ENCODE measurements at regions not wholly inside any gene's neighbourhood (a gene's known extent, or its start where the extent isn't known, plus 50 kb on each side); places are given as distances from the start of the nearest gene placed in this dataset.

DNA sequence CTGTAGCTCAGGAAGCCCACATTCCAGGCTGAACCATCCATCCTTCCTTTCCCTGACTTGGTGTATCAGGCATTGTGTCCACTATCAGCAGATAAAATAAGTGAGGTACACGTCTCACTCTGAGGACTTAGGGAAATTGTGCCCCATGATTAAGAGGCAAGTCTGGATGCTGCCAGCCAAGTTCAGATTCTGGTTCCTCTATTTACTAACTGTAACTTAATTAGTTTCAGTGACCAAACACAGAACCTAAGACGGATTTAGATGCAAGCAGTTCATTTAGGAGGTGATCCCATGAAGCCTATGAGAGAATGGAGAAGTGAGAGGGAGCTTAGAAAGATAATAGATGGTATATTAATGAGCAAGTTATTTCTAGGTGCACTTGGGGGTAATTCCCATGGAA lies 56.6 kb upstream of the PACRGL start:
- H3K36me3 ChIP-seq = no peaks in the 10 kb centered on the region
- DNase-seq (ENCODE audit: low spot score in 2 of 2) = no peak
- no peak for TF ChIP-seq EP300 (IDR thresholded peaks at IDR 0.05)
- TF ChIP-seq POLR2AphosphoS5 (IDR thresholded peaks at IDR 0.05) = no peak
- TF ChIP-seq POLR2A (IDR thresholded peaks at IDR 0.05) = no peak
- TF ChIP-seq, protein P1, sequence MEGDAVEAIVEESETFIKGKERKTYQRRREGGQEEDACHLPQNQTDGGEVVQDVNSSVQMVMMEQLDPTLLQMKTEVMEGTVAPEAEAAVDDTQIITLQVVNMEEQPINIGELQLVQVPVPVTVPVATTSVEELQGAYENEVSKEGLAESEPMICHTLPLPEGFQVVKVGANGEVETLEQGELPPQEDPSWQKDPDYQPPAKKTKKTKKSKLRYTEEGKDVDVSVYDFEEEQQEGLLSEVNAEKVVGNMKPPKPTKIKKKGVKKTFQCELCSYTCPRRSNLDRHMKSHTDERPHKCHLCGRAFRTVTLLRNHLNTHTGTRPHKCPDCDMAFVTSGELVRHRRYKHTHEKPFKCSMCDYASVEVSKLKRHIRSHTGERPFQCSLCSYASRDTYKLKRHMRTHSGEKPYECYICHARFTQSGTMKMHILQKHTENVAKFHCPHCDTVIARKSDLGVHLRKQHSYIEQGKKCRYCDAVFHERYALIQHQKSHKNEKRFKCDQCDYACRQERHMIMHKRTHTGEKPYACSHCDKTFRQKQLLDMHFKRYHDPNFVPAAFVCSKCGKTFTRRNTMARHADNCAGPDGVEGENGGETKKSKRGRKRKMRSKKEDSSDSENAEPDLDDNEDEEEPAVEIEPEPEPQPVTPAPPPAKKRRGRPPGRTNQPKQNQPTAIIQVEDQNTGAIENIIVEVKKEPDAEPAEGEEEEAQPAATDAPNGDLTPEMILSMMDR (IDR thresholded peaks at IDR 0.05) = no peak
- no peaks in the 10 kb centered on the region for H3K9me3 ChIP-seq
- H3K27me3 ChIP-seq = no peaks in the 10 kb centered on the region
- 67% methylated on average over 2 of the region's 2 CpGs for WGBS
- H3K4me3 ChIP-seq = no peak overlapping the region
- no peak overlapping the region for H3K27ac ChIP-seq
- no peaks in the 10 kb centered on the region for H3K4me1 ChIP-seq

DNA sequence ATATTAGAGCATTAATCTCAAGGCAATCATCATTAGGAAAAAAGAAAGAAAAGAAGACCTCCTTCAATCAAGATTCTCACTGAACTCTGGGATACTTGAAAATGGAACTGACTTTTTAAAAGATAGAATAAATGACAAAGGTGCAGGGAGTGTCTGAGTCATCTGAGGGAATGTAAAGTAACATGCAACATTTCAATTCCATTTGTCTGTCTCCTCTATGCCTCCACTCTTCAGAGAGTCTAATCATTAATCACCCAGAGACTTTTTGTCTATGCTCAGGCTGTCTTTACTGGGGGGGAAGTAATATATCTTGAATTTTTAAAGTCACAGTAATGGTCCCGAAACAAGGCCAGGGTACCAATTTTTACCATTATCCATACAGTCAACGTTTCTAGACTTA lies 55.0 kb upstream of the PACRGL start:
- WGBS = 73% methylated on average over 2 of the region's 2 CpGs
- Histone ChIP-seq H3K27me3 (no peaks in the 10 kb centered on the region), H3K4me3 (no peak overlapping the region), H3K9me3 (no peaks in the 10 kb centered on the region), H3K27ac (no peak overlapping the region), H3K36me3 (no peaks in the 10 kb centered on the region), H3K4me1 (no peaks in the 10 kb centered on the region)
- DNase-seq (ENCODE audit: low spot score in 2 of 2) = no peak
- TF ChIP-seq EP300 (IDR thresholded peaks at IDR 0.05) = no peak
- TF ChIP-seq, protein P1 (IDR thresholded peaks at IDR 0.05) = no peak
- no peak for TF ChIP-seq POLR2AphosphoS5 (IDR thresholded peaks at IDR 0.05)
- TF ChIP-seq POLR2A (IDR thresholded peaks at IDR 0.05) = no peak

DNA sequence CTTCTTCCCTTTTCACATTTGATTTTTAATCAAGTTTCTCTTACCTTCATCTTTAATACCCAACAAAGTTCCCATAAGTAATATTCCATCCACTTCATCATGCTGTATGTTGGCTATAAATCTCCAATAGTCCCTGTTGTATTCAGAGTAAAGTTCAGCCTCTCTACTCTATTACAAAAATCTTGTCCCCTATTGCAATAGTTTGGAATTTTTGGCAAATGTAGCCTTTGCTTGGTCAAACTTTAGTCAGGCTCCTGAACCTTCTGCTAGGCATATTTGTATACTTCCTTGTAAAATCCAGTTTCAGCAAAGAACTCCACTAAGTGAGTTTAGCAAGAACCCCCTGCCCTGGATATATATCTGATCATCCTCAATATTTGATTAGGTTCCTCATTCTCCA lies 54.0 kb upstream of the PACRGL start:
- Histone ChIP-seq H3K27ac (no peak overlapping the region), H3K27me3 (no peaks in the 10 kb centered on the region), H3K4me1 (no peaks in the 10 kb centered on the region), H3K36me3 (no peaks in the 10 kb centered on the region), H3K9me3 (no peaks in the 10 kb centered on the region), H3K4me3 (no peak overlapping the region)
- TF ChIP-seq POLR2A (IDR thresholded peaks at IDR 0.05) (no peak), EP300 (IDR thresholded peaks at IDR 0.05) (no peak), POLR2AphosphoS5 (IDR thresholded peaks at IDR 0.05) (no peak)
- TF ChIP-seq, protein P1 (IDR thresholded peaks at IDR 0.05) = no peak
- DNase-seq (ENCODE audit: low spot score in 2 of 2) = no peak

Data from suprapubic skin (tissue), 4 donors.